ENCODE measurements at regions not wholly inside any gene's neighbourhood (a gene's known extent, or its start where the extent isn't known, plus 50 kb on each side); places are given as distances from the start of the nearest gene placed in this dataset.

DNA sequence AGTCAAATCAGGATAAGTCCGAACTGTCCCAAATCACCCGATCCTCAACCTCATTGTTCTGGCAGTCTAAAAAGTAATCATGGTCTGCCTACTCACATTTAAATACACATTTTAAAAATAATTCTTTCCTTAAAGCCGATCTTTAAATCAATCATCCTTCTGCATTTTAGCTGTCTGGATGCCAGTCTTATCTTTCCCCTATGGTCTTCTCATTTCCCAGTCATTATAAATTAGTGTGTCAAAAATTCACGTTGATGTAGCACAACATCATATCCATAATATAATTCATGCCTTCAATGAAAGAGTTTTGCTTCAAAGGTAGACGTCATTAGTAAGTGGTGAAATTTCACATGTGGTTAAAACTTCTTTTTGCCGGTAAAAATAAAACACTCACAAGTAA, 108.1 kb upstream of the FRG1 start:
- Mint-ChIP-seq H3K4me3 (no peak overlapping the region), H3K27ac (no peak overlapping the region), H3K36me3 (ENCODE audit: low read depth) (no peaks in the 10 kb centered on the region), H3K4me1 (no peaks in the 10 kb centered on the region), H3K27me3 (ENCODE audit: low read depth) (no peaks in the 10 kb centered on the region), H3K9me3 (peaks cover 43% of the 10 kb centered on the region)
- TF ChIP-seq, protein P1, sequence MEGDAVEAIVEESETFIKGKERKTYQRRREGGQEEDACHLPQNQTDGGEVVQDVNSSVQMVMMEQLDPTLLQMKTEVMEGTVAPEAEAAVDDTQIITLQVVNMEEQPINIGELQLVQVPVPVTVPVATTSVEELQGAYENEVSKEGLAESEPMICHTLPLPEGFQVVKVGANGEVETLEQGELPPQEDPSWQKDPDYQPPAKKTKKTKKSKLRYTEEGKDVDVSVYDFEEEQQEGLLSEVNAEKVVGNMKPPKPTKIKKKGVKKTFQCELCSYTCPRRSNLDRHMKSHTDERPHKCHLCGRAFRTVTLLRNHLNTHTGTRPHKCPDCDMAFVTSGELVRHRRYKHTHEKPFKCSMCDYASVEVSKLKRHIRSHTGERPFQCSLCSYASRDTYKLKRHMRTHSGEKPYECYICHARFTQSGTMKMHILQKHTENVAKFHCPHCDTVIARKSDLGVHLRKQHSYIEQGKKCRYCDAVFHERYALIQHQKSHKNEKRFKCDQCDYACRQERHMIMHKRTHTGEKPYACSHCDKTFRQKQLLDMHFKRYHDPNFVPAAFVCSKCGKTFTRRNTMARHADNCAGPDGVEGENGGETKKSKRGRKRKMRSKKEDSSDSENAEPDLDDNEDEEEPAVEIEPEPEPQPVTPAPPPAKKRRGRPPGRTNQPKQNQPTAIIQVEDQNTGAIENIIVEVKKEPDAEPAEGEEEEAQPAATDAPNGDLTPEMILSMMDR (IDR thresholded peaks at IDR 0.05; ENCODE audit: unreplicated experiment in 3 of 3): no peak

DNA sequence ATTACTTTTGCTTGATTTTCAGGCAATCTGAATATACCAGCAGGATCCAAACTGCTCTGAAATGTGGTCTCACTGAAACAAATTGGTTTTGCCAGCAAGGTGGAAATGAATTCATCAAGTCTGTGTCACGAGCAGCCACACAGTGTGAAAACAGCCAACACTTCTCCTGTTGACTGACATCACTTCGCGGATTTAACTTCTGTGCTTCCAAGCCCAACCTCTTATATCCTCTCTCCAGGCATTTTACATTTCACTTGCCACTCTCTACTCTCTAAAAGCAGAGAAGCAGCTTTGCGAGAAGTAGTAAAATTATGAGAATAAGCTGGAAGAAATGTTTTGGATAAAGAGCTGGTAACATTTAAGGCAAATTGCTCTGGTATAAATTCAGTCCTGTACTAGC, 106.1 kb upstream of the FRG1 start:
- Mint-ChIP-seq H3K4me1 (no peaks in the 10 kb centered on the region), H3K27me3 (ENCODE audit: low read depth) (no peaks in the 10 kb centered on the region), H3K27ac (no peak overlapping the region), H3K9me3 (peaks cover 30% of the 10 kb centered on the region), H3K36me3 (ENCODE audit: low read depth) (no peaks in the 10 kb centered on the region), H3K4me3 (no peak overlapping the region)
- TF ChIP-seq, protein P1 (IDR thresholded peaks at IDR 0.05; ENCODE audit: unreplicated experiment in 3 of 3): no peak

DNA sequence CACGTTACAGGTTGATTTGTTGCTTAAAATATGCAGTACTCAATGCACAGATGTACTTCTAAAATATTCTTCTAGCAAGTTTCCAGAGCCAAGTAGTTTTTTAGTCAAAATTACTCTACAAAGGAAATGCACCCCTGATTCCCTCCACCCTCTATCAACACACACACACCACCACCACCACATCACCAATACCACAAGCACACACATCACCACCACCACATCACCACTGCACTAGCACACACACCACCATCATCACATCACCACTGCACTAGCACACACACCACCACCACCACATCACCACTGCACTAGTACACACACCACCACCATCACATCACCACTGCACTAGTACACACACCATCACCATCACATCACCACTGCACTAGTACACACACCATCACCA, 105.2 kb upstream of the FRG1 start:
- Mint-ChIP-seq H3K36me3 (ENCODE audit: low read depth) (no peaks in the 10 kb centered on the region), H3K4me1 (no peaks in the 10 kb centered on the region), H3K9me3 (peaks cover 31% of the 10 kb centered on the region), H3K4me3 (no peak overlapping the region), H3K27me3 (ENCODE audit: low read depth) (no peaks in the 10 kb centered on the region), H3K27ac (no peak overlapping the region)
- TF ChIP-seq, protein P1 (IDR thresholded peaks at IDR 0.05; ENCODE audit: unreplicated experiment in 3 of 3): no peak

DNA sequence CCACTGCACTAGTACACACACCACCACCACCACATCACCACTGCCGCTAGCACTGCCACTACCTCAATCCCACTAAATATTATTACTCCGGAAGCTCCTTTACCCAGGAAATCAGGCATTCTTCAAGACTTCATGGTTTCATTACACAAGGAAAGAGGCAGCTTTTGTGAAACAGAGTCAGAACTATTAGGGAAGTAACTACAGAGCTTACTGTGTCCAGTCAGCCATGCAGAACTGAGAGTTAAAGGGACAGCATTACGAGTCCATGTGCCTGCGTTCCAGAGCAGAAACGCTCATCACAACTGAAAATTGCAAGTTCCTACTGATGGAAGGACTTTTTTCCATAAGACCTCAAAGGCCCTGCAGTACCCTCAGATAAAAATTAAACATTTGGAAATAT, 103.2 kb upstream of the FRG1 start:
- no peak overlapping the region for H3K27ac Mint-ChIP-seq
- TF ChIP-seq, protein P1 (IDR thresholded peaks at IDR 0.05; ENCODE audit: unreplicated experiment in 3 of 3): no peak
- H3K4me3 Mint-ChIP-seq: no peak overlapping the region
- H3K9me3 Mint-ChIP-seq: peaks cover 41% of the 10 kb centered on the region
- H3K27me3 Mint-ChIP-seq (ENCODE audit: low read depth): no peaks in the 10 kb centered on the region
- no peaks in the 10 kb centered on the region for H3K36me3 Mint-ChIP-seq (ENCODE audit: low read depth)
- H3K4me1 Mint-ChIP-seq: no peaks in the 10 kb centered on the region

DNA sequence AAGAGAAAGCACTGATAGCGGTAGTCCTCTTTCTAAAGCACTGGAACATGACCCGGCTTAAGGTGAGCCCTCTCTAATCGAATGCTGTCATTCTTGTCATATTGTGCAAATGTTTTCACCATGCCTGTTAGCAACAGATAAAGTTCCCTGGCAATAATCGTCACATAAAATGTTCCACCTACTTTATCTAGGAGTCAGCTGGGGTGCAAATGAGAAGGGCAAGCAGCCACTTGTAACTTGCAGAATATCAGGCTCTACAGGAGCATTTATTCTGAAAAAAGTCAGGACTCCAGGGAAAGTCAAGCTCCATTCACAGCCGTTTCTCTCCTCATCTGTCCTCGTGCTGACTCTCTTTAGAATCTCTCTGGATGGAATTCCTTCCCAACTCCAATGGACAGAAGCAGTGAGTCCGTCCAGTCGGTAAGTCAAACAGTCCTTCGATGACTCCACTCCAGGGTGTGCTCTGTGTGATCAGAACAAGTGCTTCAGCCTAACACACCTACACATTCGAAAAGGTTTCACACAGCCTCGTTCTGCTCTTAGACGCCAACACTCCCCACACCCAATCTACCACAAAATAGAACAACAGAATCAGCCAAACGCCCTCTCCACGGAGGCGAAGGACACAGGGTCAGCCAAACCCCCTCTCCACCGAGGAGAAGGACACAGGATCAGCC, 101.7 kb upstream of the FRG1 start:
- Mint-ChIP-seq H3K27me3 (ENCODE audit: low read depth) (no peaks in the 10 kb centered on the region), H3K27ac (no peak overlapping the region), H3K36me3 (ENCODE audit: low read depth) (no peaks in the 10 kb centered on the region), H3K9me3 (peaks cover 32% of the 10 kb centered on the region), H3K4me1 (no peaks in the 10 kb centered on the region), H3K4me3 (no peak overlapping the region)
- TF ChIP-seq, protein P1 (IDR thresholded peaks at IDR 0.05; ENCODE audit: unreplicated experiment in 3 of 3): no peak

DNA sequence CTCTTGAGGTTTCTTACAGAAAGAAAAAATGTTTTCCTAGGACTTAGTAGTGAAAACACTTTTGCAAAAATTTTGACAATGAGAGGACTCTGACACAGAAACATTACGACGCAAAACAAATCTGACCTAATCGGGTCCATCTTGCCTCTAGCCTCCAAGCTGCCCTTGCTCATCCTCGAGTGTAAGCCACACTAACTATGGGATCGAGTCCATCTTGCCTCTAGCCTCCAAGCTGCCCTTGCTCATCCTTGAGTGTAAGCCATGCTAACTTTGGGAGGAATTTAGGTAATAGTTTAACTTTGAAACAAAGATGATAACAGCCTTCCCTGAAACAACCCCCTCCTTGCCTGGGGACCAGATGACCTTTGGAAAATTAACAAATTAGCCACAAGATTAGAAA, 100.3 kb upstream of the FRG1 start:
- Mint-ChIP-seq H3K9me3 (peaks cover 36% of the 10 kb centered on the region), H3K4me1 (no peaks in the 10 kb centered on the region), H3K27me3 (ENCODE audit: low read depth) (no peaks in the 10 kb centered on the region), H3K27ac (no peak overlapping the region), H3K4me3 (no peak overlapping the region), H3K36me3 (ENCODE audit: low read depth) (no peaks in the 10 kb centered on the region)
- TF ChIP-seq, protein P1 (IDR thresholded peaks at IDR 0.05; ENCODE audit: unreplicated experiment in 3 of 3): no peak

All from nephron (organoid).